ENCODE measurements at regions not wholly inside any gene's neighbourhood (a gene's known extent, or its start where the extent isn't known, plus 50 kb on each side); places are given as distances from the start of the nearest gene placed in this dataset.

DNA sequence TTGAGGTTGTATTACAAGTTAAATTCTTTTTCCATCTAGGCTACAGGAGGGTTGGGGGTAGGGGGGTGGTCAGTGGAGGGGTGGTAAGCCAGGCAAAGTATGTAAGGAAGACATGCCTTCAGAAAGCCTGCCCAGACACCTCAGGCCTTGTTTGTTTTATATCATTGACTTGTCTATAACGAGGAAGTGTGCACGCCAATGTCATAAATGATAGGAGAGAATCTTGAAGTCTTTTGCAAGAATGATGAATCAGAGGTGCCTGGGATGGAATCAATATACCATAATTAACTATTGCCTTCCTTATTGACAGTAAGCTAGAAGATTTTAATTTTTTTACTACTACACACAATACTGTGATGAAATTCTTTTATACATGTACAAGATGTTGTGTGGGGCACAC, 90.7 kb downstream of the SEC61B start:
- intact Hi-C loops (cut with DNase I; ENCODE audit: low total_unique reads), result no loop called here
- DNase-seq (ENCODE audit: low spot score in 2 of 2), result no peak
- 49 to 66% methylated on average over 2 of the region's 2 CpGs for WGBS, 2 donors
- no peak for TF ChIP-seq POLR2A (IDR thresholded peaks at IDR 0.05)
- TF ChIP-seq, protein P1, sequence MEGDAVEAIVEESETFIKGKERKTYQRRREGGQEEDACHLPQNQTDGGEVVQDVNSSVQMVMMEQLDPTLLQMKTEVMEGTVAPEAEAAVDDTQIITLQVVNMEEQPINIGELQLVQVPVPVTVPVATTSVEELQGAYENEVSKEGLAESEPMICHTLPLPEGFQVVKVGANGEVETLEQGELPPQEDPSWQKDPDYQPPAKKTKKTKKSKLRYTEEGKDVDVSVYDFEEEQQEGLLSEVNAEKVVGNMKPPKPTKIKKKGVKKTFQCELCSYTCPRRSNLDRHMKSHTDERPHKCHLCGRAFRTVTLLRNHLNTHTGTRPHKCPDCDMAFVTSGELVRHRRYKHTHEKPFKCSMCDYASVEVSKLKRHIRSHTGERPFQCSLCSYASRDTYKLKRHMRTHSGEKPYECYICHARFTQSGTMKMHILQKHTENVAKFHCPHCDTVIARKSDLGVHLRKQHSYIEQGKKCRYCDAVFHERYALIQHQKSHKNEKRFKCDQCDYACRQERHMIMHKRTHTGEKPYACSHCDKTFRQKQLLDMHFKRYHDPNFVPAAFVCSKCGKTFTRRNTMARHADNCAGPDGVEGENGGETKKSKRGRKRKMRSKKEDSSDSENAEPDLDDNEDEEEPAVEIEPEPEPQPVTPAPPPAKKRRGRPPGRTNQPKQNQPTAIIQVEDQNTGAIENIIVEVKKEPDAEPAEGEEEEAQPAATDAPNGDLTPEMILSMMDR (IDR thresholded peaks at IDR 0.05), result no peak
- no peak overlapping the region for H3K4me3 ChIP-seq (ENCODE audit: low read depth, poor library complexity, severe bottlenecking)

DNA sequence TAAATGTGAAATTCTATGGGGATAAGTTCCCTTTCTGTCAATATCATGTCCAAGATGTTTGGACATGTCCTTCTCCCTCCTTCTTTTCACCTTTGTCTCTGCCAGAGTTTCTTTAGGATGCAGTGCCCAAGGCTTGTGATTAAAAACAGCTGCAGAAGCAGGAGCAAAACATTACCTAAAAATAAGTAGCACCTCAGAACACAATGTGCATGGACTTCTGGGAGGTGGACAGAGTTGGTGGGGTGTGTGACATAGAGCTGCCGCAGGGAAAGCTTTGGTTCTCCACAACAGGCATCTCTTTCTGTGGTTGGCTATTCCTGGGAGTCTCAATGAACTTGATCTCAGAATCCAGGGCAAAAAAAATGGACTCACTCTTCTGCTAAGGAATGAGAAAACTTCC, 97.0 kb downstream of the SEC61B start:
- WGBS, 2 donors, result 90 to 96% methylated on average over 1 of the region's 1 CpG
- no peak overlapping the region for H3K4me3 ChIP-seq (ENCODE audit: low read depth, poor library complexity, severe bottlenecking)
- intact Hi-C loops (cut with DNase I; ENCODE audit: low total_unique reads), result no loop called here
- no peak for TF ChIP-seq POLR2A (IDR thresholded peaks at IDR 0.05)
- TF ChIP-seq, protein P1 (IDR thresholded peaks at IDR 0.05), result no peak
- DNase-seq (ENCODE audit: low spot score in 2 of 2), result no peak

DNA sequence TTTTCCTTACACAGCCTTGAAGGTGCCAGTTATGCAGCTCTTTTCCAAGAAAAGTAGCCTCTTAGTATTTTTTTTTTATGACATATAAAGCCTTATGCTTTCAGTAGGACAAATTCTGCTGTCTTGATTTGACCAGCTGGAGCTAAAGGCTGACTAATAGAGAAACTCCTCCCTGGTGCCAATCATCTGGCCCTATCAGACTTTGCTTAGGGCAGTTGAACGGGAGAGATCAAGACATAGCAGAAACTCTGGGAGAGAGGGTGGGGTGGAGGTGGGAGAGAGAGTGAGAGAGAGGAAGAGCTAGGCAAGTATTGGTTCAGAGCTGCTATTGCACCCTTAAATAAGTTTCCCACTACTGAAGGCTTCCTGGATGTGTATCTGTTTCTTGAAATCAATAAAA, 100.2 kb downstream of the SEC61B start:
- no peak overlapping the region for H3K4me3 ChIP-seq (ENCODE audit: low read depth, poor library complexity, severe bottlenecking)
- DNase-seq (ENCODE audit: low spot score in 2 of 2), result no peak
- 17 to 20% methylated on average over 1 of the region's 1 CpG for WGBS, 2 donors
- no peak for TF ChIP-seq POLR2A (IDR thresholded peaks at IDR 0.05)
- TF ChIP-seq, protein P1 (IDR thresholded peaks at IDR 0.05), result no peak
- intact Hi-C loops (cut with DNase I; ENCODE audit: low total_unique reads), result no loop called here

DNA sequence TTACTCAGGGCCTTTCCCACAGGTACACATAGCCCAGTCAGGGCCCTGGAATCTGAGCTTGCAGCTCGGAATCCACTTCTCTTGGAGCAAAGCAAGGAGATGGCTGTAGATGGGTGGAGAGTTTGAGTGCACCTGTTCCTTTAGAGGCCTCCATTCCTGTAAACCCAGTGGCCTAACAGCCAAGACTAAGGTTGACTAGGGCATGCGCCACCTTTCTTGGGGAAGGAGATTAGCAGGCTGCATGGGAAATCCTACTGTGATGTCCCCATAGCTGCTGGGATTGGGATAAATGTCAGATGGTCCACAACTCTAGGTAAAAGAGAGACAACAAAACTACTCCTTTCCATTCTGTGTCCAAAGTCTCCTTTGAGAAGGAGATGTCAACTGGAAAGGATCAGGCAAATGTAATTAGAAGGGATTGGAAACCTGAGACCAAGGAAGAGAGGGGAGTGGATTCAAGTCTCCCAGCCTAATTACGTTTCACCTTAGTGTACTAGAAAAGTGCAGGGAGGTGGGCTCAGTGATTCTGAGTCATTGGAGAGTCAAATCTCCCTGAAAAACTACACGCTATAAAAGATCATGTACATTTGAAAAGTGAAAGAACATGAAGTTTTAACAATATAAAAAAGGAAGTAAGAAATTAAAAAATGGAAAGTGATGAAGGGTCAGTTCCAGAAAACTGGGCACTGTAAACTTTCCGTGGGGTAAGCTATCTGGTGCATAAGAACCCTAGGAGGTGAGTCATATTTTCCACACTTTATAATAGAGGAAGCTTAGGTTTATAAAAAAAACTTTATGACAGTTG, 104.2 kb downstream of the SEC61B start:
- no peak for TF ChIP-seq POLR2A (IDR thresholded peaks at IDR 0.05)
- TF ChIP-seq, protein P1 (IDR thresholded peaks at IDR 0.05), result no peak
- no peak for DNase-seq (ENCODE audit: low spot score in 2 of 2)
- intact Hi-C loops (cut with DNase I; ENCODE audit: low total_unique reads), result no loop called here
- WGBS, 2 donors, result 73 to 78% methylated on average over 5 of the region's 5 CpGs
- no peak overlapping the region for H3K4me3 ChIP-seq (ENCODE audit: low read depth, poor library complexity, severe bottlenecking)

DNA sequence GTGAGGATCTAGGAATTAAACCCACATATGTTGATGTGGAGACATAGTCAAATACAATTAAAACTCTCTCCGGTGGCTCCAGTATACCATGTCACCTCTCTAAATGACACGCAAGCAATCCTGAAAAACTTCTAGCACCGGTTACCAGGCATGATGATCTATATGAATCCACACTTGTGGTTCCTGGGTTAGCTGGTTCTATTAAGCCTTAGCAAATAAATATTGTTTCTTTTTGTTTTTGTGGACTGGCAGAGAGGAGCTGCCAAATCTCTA, 104.8 kb downstream of the SEC61B start:
- intact Hi-C loops (cut with DNase I; ENCODE audit: low total_unique reads), result no loop called here
- no peak for DNase-seq (ENCODE audit: low spot score in 2 of 2)
- H3K4me3 ChIP-seq (ENCODE audit: low read depth, poor library complexity, severe bottlenecking), result no peak overlapping the region
- WGBS, 2 donors, result 58 to 59% methylated on average over 3 of the region's 3 CpGs
- TF ChIP-seq, protein P1 (IDR thresholded peaks at IDR 0.05), result no peak
- no peak for TF ChIP-seq POLR2A (IDR thresholded peaks at IDR 0.05)

DNA sequence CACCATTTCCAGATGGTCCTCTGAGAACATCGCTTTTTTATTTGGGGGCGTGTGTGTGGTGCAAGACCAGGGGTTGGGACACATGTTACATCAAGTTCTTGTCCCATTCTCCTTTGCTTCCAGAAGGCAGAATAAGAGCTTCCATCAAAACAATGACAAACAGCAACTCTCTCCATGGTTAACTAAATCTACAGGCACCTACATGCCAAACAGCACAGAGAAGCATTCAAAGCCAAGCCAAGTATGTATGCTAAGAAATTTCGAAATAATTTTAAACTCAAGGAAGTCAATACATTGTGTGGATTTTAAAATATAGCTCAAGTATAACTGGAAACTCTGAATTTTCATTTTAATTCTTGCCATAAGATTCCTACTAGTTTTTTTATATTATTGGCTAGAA, 105.6 kb downstream of the SEC61B start:
- intact Hi-C loops (cut with DNase I; ENCODE audit: low total_unique reads), result no loop called here
- DNase-seq (ENCODE audit: low spot score in 2 of 2), result no peak
- TF ChIP-seq, protein P1 (IDR thresholded peaks at IDR 0.05), result no peak
- TF ChIP-seq POLR2A (IDR thresholded peaks at IDR 0.05), result no peak
- 42 to 48% methylated on average over 3 of the region's 3 CpGs for WGBS, 2 donors
- H3K4me3 ChIP-seq (ENCODE audit: low read depth, poor library complexity, severe bottlenecking), result no peak overlapping the region
